Germinal center (tissue), 1 donor: ENCODE measurements at regions not wholly inside any gene's neighbourhood (a gene's known extent, or its start where the extent isn't known, plus 50 kb on each side); places are given as distances from the start of the nearest gene placed in this dataset.
"Not testable (repeated sequence)": the region's sequence is repeated elsewhere in the genome, so short reads cannot be mapped to it uniquely, and the experiment has no call there.

Experiments used
- DNase-seq: peaks from one replicate; pipeline ENCODE4 v3.0.0; 2012; ENCODE audit warnings: mixed read lengths, low spot score

- no peak for DNase-seq
Measured at GRCh38 chr12:46711756-46712155, 114.0 kb downstream of the SLC38A4 start.

DNA sequence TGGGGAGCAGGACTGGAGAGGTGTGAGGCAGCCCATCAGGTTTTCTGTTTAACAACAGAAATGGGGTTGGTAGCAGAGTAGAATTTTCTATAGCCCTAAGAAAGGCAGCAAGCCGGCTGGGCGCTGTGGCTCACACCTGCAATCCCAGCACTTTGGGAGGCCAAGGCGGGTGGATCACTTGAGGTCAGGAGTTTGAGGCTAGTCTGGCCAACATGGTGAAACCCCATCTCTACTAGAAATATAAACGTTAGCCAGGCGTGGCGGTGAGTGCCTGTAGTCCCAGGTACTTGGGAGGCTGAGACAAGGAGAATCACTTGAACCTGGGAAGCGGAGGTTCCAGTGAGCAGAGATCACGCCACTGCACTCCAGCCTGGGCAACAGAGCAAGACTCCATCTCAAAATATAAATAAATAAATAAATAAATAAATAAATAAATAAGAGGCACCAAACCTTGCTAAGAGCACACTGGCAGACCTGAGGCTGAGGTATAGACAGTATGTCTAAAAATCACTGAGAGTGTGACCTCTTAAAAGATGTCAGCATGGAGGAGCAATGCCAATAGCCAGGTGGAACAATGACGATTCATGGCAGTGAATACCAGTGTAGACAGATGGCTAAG, 115.6 kb downstream of the SLC38A4 start:
- DNase-seq = no peak

- no peak for DNase-seq
Measured at GRCh38 chr12:46702581-46703344, 123.0 kb downstream of the SLC38A4 start.

DNA sequence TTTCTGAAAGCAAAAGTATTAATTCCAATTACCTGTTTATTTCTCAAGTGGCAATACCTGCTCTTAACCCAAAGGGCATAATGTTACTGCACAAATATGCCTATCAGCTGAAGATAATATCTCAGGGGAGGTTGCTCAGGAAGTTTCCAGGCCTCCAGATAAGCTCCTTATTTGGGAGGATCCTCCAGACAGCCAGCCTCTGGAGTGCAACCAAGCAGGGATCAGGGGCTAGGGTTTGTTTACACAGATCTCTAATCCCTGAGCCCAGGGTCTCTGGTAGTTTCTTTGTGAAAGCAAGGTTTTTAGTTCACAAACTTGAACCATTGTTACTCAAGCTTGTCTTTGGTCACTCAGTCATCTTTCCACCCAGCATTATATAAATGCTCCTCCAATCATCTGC, 124.4 kb downstream of the SLC38A4 start:
- no peak for DNase-seq

DNA sequence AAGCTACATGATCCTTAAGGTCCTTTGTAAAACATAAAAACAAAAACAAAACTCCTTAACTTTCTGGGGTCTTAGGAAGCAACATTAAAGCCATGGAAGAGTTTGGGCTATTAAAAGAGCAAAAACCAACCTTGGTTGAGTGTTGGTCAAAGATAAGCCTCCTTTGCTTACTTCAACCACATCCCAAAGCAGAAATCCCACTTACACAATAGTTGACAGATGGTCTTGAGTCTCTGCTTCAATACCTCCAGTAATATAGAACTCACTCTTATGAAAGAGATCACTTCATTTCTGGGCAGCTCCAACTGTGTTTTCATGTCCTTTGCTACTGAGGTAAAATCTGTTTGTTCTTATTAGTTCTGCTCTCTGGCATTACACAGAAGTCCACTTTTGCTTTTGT, 125.8 kb downstream of the SLC38A4 start:
- DNase-seq = no peak

DNA sequence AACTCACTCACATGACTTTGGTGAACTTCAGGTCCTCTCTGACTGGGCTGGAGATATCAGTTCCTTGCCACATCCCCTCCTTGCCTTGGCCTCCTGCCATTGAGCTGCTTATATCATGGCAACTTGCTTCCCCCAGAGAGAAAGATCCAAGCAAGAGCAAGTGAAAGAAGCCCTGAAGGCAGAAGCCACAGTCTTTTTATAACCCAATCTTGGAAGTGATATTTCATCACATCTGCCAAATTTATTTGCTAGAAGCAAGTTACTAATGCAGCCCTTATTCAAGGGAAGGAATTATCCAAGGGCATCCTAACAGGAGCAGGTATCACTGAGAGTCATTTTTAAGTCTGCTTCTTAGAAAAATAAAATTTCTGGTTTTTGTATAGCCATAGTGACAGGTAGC, 127.8 kb downstream of the SLC38A4 start:
- DNase-seq = no peak

DNA sequence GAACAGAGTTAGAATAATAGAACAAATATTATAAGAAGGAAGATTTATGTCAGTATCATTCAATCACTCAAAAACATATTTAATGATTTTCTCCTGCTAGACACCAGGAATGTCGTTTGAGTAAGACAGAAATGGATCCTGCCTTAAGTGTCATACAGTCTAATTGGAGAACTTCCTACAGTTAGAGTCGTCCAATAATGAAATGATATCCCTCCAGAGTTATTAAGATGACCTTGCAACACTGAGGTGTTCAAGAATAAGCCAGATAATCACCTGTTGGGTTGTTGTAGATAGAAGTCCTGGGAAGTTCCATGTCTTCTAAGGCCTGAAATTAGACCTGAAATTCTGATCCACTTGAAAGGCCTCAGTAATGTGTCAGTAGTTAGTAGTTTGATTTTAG, 132.3 kb downstream of the SLC38A4 start:
- DNase-seq = no peak

- no peak for DNase-seq
Measured at GRCh38 chr12:46693034-46693433, 132.8 kb downstream of the SLC38A4 start.

DNA sequence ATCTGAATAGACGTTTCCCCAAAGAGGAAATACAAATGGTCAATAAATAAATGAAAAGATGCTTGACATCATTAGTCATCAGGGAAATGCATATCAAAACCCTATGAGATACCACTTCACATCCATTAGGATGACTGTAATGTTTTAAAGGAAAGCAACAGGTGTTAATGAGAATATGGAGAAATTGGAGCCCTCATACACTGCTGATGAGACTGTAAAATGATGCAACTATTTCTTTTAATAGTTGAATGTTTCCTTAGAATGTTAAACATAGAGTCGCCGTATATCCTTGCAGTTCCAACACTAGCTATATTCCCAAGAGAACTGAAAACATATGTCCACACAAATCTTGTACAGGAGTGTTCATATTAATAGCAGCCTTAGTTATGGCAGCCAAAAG, 133.2 kb downstream of the SLC38A4 start:
- no peak for DNase-seq

DNA sequence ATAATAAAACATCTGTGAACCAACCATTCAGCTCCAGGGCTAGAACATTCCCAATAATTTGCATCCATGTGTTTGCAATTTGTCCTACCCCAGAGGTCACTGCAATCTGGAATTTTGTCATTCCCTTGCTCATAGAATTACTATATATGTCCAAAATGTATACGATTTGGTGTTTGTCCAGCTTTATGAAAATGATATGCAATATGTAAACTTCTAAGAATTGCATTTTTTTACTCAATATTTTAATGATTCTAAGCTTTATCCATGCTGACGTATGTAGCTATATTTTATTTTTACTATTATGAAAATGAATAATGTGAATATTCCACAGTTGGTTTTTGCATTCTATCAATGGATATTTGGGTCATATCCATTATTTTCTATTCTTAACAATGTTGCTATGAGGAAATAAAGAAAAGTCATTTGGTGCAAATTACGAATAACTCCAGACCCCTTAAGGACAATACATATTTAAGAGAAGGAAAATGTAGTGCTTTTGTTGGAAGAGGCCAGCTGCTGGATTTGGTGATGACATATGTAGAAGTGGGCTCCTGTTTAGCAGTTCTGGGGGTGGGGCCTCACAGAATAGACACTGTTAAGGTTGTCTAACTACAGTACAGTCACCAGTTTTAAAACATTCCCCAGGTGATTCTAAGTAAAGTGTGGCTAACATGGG, 139.4 kb downstream of the SLC38A4 start:
- no peak for DNase-seq

DNA sequence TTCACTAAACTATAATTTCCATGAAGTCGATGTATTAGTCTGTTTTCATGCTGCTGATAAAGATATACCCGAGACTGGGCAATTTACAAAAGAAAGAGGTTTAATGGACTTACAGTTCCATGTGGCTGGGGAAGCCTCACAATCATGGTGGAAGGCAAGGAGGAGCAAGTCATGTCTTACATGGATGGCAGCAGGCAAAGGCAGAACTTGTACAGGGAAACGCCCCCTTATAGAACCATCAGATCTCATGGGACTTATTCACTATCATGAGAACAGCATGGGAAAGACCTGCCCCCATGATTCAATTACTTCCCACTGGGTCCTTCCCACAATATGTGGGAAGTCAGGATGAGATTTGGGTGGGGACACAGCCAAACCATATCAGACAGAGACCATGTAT, 141.6 kb downstream of the SLC38A4 start:
- not testable (repeated sequence) for DNase-seq

- no peak for DNase-seq
Measured at GRCh38 chr12:46682148-46682547, 143.6 kb downstream of the SLC38A4 start.

GRCh38 chr12:46680506-46680905, 145.3 kb downstream of the SLC38A4 start:
- DNase-seq = no peak

DNA sequence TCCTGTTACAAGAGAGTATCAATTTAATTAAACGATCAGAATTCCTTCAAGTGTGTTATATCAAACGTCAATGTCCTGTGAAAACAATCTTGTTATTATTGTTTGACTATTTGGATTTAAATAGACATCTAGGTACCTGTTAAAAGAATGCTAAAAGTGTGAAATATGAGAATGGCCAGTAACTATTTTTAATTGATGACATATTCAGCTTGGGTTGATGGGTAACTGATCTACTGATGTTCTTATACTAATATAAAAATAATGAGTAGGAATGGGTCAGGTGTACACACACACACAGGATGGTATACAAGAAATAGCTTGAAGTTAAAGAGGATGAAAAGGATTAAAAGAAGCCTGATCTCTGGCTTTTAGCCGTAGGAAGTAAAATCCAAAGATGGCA, 146.0 kb downstream of the SLC38A4 start:
- DNase-seq = no peak

DNA sequence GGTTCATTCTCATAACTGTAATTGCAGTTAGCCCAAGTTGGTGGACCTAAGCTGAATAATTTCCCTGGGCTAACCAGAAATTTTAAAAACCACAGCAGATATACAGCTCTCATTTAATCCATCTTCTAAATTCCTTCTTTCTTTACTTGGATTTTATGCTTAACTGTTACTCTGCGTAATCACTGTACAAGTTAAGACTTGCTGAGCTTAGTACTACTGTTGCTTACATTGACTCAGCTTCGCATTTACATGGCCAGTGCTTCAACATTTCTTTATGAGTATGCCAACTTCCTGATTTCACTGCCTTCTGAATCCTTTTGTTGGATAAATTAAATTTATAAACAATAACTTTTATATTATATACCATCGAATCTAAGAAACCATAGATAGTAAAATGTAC, 147.4 kb downstream of the SLC38A4 start:
- no peak for DNase-seq

DNA sequence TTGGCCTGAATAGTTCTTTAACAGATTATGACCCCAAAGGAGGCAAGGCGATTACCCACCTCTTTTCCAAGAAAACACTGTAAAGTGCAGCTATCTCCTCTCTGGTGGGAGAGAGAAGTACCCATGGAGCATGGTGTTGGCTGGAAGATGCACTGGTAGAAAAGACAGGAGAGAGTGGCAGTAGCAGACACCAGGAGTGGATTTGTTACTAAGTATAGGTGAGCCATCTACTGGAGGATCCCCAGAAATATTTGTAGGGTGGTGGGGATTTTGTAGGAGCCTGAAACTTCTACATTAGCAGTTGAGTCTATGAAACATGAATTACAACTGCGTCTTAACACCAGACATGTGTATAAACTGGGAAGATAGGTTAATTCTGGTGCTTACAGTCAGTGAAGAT, 148.0 kb downstream of the SLC38A4 start:
- DNase-seq = no peak

DNA sequence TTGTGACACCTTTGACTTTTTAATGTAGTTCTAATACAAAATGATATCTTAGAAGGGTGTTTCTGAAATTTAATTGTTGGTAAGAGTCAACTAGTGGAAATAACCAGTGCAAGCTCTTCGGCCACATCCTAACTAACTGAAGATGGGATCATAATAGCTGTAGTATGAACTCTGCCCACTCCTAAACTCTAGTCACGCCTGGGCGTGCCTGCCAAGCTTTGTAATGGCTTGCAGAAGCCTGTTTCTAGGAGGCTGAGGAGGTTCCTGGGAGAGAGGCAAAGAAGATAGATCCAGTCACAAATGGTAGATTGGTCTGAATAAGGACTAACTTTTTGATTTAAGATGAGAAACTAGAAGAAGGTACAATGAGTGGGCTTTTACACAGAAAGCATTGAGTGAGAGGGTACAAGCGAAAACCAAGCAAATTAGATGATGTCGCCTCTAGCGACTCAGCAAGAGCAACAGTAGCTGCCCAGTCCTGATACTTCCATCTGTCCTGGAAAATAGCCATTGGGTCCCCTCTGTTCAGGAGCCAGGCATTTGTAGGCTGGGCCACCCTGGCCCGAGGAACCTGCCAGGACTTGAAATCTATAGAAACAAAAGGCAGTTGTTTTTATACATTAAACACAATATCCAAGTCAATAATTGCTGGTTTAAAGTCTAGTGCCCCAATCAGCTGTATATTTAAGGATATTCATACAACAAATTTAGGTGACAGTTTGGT, 148.8 kb downstream of the SLC38A4 start:
- DNase-seq = no peak

- no peak for DNase-seq
Measured at GRCh38 chr12:46676396-46676795, 149.4 kb downstream of the SLC38A4 start.

DNA sequence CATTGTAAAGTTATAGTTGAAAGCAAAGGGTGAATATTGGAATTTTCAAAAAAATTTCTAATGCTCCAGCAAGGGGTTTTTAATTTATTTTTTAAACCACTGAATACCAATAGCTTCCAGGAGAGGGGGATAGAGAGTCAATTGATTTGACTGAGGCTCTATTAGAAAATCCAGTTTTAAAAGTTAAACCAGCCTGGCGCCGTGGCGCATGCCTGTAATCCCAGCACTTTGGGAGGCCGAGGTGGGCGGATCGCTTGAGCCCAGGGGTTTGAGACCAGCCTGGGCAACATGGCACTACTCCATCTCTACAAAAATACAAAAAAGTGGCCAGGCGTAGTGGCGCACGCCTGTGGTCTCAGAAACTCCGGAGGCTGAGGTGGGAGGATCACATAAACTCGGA, 150.1 kb downstream of the SLC38A4 start:
- DNase-seq = no peak

GRCh38 chr12:46674800-46675199, 151.0 kb downstream of the SLC38A4 start:
- no peak for DNase-seq

GRCh38 chr12:46674129-46674528, 151.7 kb downstream of the SLC38A4 start:
- no peak for DNase-seq

GRCh38 chr12:46671102-46671501, 154.7 kb downstream of the SLC38A4 start:
- DNase-seq = no peak

GRCh38 chr12:46670636-46671035, 155.2 kb downstream of the SLC38A4 start:
- DNase-seq = no peak
